A549 (cell line): ENCODE measurements at regions not wholly inside any gene's neighbourhood (a gene's known extent, or its start where the extent isn't known, plus 50 kb on each side); places are given as distances from the start of the nearest gene placed in this dataset.
A peak's percentile ranks its signal among the peaks of the same experiment; 100 is the strongest.

ENCODE experiments used
- ATAC-seq, 2 experiments: fragments of 200-7000 bp in 1 of 2; fragments of >200 bp in 1 of 2; cut with Nextera tagmentation in 1 of 2; cut with Tn5 transposase in 1 of 2; 3 replicates each; pipeline versions ENCODE4 v1.8.0 to v1.9.1; 2018 to 2020; ENCODE audit warnings: mild to moderate bottlenecking in 1 of 2, moderate library complexity in 1 of 2
- CTCF ChIA-PET: fragments of 300-600 bp; sonication (Branson Sonifier 250); formaldehyde crosslinking; extraction: SDS; loops from one replicate; lab custom pipeline; 2021; ENCODE audit warnings: antibody characterized with exemption, inconsistent platforms; lab: Yijun Ruan, JAX
- POLR2A ChIA-PET: fragments of 350-600 bp; formaldehyde crosslinking; extraction: SDS; loops from one replicate; lab custom pipeline; 2021; ENCODE audit warnings: antibody characterized with exemption, inconsistent platforms; lab: Yijun Ruan, JAX
- DNase-seq, 2 experiments: peaks; one replicate each; pipeline versions ENCODE4 v3.0.0 to v3.0.0-alpha.2; 2011 to 2016; ENCODE audit warnings: low read depth in 1 of 2, low spot score in 1 of 2
- FAIRE-seq: peaks from 2 replicates; lab custom pipeline; 2011; peaks lifted over from hg19 to GRCh38; lab: Jason Lieb, UNC
- H3K27ac ChIP-seq, 2 experiments: fragments of >200 bp; sonication (Bioruptor Twin); formaldehyde crosslinking; 3 replicates each; pipeline ENCODE4 v1.5.1; 2016 to 2017
- H3K4me1 ChIP-seq: fragments of >200 bp; sonication (Bioruptor Twin); formaldehyde crosslinking; 3 replicates; pipeline ENCODE4 v1.6.1; 2016
- H3K4me2 ChIP-seq: fragments of >200 bp; sonication (Bioruptor Twin); formaldehyde crosslinking; 3 replicates; pipeline ENCODE4 v1.6.1; 2016
- H3K4me3 ChIP-seq: fragments of >200 bp; sonication (Bioruptor Twin); formaldehyde crosslinking; 3 replicates; pipeline ENCODE4 v1.5.1; 2016
- H3K9me3 ChIP-seq: fragments of >200 bp; sonication (Bioruptor Twin); formaldehyde crosslinking; 3 replicates; pipeline ENCODE4 v1.6.1; 2016
- CBX8 ChIP-seq: fragments of 200-600 bp; sonication (generic); IDR thresholded peaks from 2 replicates; pipeline ENCODE4 v1.6.1; 2016
- ESRRA ChIP-seq: fragments of 150-350 bp; IDR thresholded peaks from 2 replicates; pipeline ENCODE4 v1.6.1; 2014; ENCODE audit warnings: mild to moderate bottlenecking, low read length, borderline replicate concordance
- GATA3 ChIP-seq: IDR thresholded peaks from 2 replicates; pipeline ENCODE4 v1.6.1; 2012; ENCODE audit warnings: borderline replicate concordance
- HEYL ChIP-seq: fragments of 250-450 bp; sonication (Bioruptor Pico); IDR thresholded peaks from 2 replicates; pipeline ENCODE4 v1.8.0; 2021; ENCODE audit warnings: mild to moderate bottlenecking, moderate library complexity
- HOXA7 ChIP-seq: fragments of 250-450 bp; sonication (Bioruptor Pico); IDR thresholded peaks from 2 replicates; pipeline ENCODE4 v1.5.0; 2020; ENCODE audit warnings: mild to moderate bottlenecking, moderate library complexity
- HOXB13 ChIP-seq: fragments of 250-450 bp; sonication (Bioruptor Pico); IDR thresholded peaks from 2 replicates; pipeline ENCODE4 v1.5.0; 2020; ENCODE audit warnings: low read depth, mild to moderate bottlenecking, moderate library complexity
- JUNB ChIP-seq: fragments of >200 bp; sonication (Bioruptor Twin); formaldehyde crosslinking; IDR thresholded peaks from 2 replicates; pipeline ENCODE4 v1.6.1; 2016
- MAFK ChIP-seq: fragments of 450-650 bp; IDR thresholded peaks from 2 replicates; pipeline ENCODE4 v1.6.1; 2014; ENCODE audit not compliant: partially characterized antibody
- NFE2L2 ChIP-seq: fragments of 150-350 bp; conservative IDR thresholded peaks from 2 replicates; pipeline ENCODE4 v1.6.1; 2014; ENCODE audit warnings: low read length
- PHF8 ChIP-seq: fragments of 200-600 bp; sonication (generic); IDR thresholded peaks from 2 replicates; pipeline ENCODE4 v1.6.1; 2016; ENCODE audit warnings: low read depth, mild to moderate bottlenecking, antibody characterized with exemption, moderate library complexity, borderline replicate concordance
- POLR2A ChIP-seq: IDR thresholded peaks from 2 replicates; pipeline ENCODE4 v1.6.1; 2012; ENCODE audit warnings: mild to moderate bottlenecking, low read length
- POLR2AphosphoS2 ChIP-seq: conservative IDR thresholded peaks from 2 replicates; pipeline ENCODE4 v1.6.1; 2012; ENCODE audit warnings: low read length, improper control_type of control experiment, inconsistent platforms
- RAD21 ChIP-seq, 2 experiments: fragments of >200 bp in 1 of 2; sonication (Bioruptor Twin) in 1 of 2; formaldehyde crosslinking in 1 of 2; IDR thresholded peaks in 1 of 2; conservative IDR thresholded peaks in 1 of 2; 2 replicates in 1 of 2; 3 replicates in 1 of 2; pipeline ENCODE4 v1.6.1; 2012 to 2018; ENCODE audit warnings: inconsistent platforms in 1 of 2
- RARB ChIP-seq: fragments of 250-450 bp; sonication (Bioruptor Pico); IDR thresholded peaks from 2 replicates; pipeline ENCODE4 v1.8.0; 2021; ENCODE audit warnings: mild to moderate bottlenecking, moderate library complexity
- RCOR1 ChIP-seq: fragments of 150-350 bp; IDR thresholded peaks from 2 replicates; pipeline ENCODE4 v1.6.1; 2014; ENCODE audit warnings: antibody characterized with exemption, low read length, low read depth
- RNF2 ChIP-seq: fragments of 200-600 bp; sonication (generic); IDR thresholded peaks from 2 replicates; pipeline ENCODE4 v1.6.1; 2016; ENCODE audit warnings: low read depth, mild to moderate bottlenecking, antibody characterized with exemption, moderate library complexity, borderline replicate concordance
- SMC3 ChIP-seq: fragments of >200 bp; sonication (Bioruptor Twin); formaldehyde crosslinking; IDR thresholded peaks from 3 replicates; pipeline ENCODE4 v1.6.1; 2018; ENCODE audit warnings: inconsistent platforms
- WGBS: methylation state at CpG from one replicate; pipeline ENCODE4 v1.1.6; 2017; ENCODE audit errors: missing lambda C conversion rate; 5-methylcytosine and 5-hydroxymethylcytosine counted together
- TF ChIP-seq, protein P1 (sequence below): IDR thresholded peaks from 2 replicates; pipeline ENCODE4 v1.6.1; 2012

DNA sequence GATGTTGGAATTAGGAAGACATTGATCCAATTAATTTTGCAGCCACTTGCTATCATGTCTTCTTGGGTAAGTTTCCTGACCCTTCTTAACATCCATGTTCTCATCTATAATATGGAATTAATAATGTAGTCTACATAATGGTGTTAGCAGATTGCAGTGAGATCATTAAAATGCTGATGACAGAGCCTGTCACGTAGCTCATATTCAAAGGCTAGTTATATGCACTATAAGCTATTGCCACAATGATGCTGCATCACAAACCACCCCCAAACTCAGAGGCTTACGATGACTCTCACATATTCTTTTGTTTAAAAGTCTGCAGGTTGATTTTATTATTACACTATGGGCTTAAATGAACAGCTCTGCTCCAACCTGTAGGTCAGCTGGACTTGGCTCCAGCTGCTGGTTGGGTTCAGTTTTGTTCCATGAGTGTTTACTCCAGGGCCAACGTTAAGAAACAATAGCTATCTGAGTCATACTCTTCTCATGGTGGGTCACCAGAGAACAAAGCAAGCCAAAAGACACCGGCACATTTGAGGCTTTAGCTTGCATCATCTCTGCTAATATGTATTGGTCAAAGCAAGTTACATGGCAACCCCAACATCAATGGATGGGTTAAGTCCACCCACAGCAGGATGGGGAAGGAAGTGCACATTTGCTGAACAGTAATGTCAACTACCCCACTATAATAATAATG is 250.0 kb upstream of the SLCO3A1 start:
- TF ChIP-seq NFE2L2 (no peak), RARB (CRISPR knock-in tag) (no peak), PHF8 (no peak)
- CTCF ChIA-PET: interaction anchor here (0.6 to 1.4 kb wide), 4 partner anchors 9 to 101 kb away, joined by 3 to 4 read pairs (median 3); no protein-coding TSS in a partner anchor
- Histone ChIP-seq H3K4me1 (no peaks in the 10 kb centered on the region), H3K4me2 (no peak overlapping the region), H3K4me3 (no peak overlapping the region), H3K9me3 (no peaks in the 10 kb centered on the region), H3K27ac (no peak overlapping the region)
- FAIRE-seq (peak; percentile 13), DNase-seq (peak in 1 of 2 experiments; percentile 12), ATAC-seq (no peak)
- POLR2A ChIA-PET: no interaction called here
- WGBS: 3% methylated on average over 4 of the region's 4 CpGs

DNA sequence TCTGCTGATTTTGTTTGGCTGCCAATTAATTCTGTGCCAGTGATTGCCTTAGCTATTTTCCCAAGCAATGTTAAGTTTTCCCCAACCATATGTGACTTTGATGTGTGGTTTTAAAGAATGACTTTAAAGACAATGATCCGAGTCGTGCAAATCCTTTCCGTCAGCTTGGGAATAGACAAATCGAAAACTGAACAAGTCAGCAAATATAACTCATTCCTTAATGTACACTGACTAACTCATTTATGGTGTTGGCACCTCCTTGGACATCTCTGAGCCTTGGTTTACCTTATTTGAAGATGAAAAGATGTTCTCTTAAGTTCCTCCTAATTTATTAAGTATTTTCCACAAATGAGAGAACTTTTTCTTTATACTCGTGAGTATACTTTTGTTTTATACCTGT is 249.4 kb upstream of the SLCO3A1 start:
- TF ChIP-seq HOXB13 (CRISPR knock-in tag) (no peak), MAFK (peak; percentile 65), SMC3 (no peak), CBX8 (no peak)
- FAIRE-seq: peak; percentile 74
- WGBS: 47% methylated on average over 5 of the region's 5 CpGs
- ChIA-PET POLR2A (no interaction called here), CTCF (interaction anchor here (0.6 kb wide), 1 partner anchor 101 kb away, joined by 3 read pairs; no protein-coding TSS in a partner anchor)
- no peak for ATAC-seq
- H3K4me3 ChIP-seq: no peak overlapping the region
- no peaks in the 10 kb centered on the region for H3K4me1 ChIP-seq
- no peak overlapping the region for H3K27ac ChIP-seq
- H3K4me2 ChIP-seq: no peak overlapping the region
- no peaks in the 10 kb centered on the region for H3K9me3 ChIP-seq
- no peak for DNase-seq

DNA sequence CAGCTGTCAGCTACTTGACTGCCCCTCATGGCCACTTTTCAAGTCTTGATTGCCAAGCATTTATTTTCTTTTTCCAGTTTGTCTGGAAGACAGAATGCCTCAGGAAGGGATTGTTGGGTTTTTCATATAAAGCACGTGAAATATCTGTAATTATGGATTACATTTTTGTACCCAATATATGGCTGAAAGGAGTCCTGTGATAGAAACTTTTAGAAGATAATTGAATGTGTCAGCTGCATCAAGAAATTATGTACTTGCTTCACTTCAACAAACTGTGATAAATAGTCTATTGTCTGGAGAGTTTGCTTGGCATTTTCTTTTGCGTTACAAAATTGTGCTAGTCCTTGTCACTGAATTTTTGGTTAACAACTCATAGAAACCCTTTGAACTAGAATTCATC is 247.9 kb upstream of the SLCO3A1 start:
- FAIRE-seq: no peak
- Histone ChIP-seq H3K4me1 (no peaks in the 10 kb centered on the region), H3K4me2 (no peak overlapping the region), H3K4me3 (no peak overlapping the region)
- TF ChIP-seq POLR2AphosphoS2 (no peak), ESRRA (no peak), HEYL (CRISPR knock-in tag) (no peak), NFE2L2 (no peak), HOXA7 (CRISPR knock-in tag) (no peak), JUNB (no peak), PHF8 (no peak), SMC3 (no peak), RCOR1 (no peak), RAD21 (conservative IDR thresholded peaks at IDR 0.05 in 1 of 2, IDR thresholded peaks at IDR 0.05 in 1 of 2) (no peak), POLR2A (no peak)
- TF ChIP-seq, protein P1, sequence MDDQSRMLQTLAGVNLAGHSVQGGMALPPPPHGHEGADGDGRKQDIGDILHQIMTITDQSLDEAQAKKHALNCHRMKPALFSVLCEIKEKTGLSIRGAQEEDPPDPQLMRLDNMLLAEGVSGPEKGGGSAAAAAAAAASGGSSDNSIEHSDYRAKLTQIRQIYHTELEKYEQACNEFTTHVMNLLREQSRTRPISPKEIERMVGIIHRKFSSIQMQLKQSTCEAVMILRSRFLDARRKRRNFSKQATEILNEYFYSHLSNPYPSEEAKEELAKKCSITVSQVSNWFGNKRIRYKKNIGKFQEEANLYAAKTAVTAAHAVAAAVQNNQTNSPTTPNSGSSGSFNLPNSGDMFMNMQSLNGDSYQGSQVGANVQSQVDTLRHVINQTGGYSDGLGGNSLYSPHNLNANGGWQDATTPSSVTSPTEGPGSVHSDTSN: no peak
- TF ChIP-seq, all 56 proteins: peak for 0
- ChIA-PET POLR2A (no interaction called here), CTCF (no interaction called here)
- 19% methylated on average over 2 of the region's 2 CpGs for WGBS
- H3K9me3 ChIP-seq: no peaks in the 10 kb centered on the region
- DNase-seq: no peak
- H3K27ac ChIP-seq: no peak overlapping the region
- no peak for ATAC-seq

DNA sequence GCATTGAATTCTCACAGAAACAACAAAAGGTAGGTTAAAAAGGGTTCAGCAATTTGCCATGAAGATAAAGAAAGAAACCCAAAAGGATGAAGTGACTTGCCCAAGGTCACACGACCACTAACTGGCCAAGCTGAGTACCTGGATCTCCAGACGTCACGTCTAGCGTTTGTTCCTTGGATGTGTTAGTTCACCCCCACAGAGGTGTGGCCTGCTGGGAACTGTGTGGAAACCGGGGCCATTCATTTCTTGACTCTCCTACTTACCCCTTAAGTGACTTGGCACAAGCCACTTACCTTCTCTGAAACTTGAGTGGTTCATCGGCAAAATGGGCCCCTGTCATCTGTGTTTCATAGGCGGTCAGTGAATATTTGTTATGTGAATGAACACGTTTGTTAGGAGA is 244.3 kb upstream of the SLCO3A1 start:
- ATAC-seq: no peak
- no peak for FAIRE-seq
- CTCF ChIA-PET: interaction anchor here (1.2 kb wide), 1 partner anchor 12 kb away, joined by 3 read pairs; no protein-coding TSS in a partner anchor

More for the DNA sequence above, 244.3 kb upstream of the SLCO3A1 start:
- H3K9me3 ChIP-seq: no peaks in the 10 kb centered on the region
- no peak overlapping the region for H3K4me2 ChIP-seq
- no peak overlapping the region for H3K27ac ChIP-seq
- POLR2A ChIA-PET: no interaction called here
- TF ChIP-seq RNF2 (no peak), MAFK (no peak), HOXA7 (CRISPR knock-in tag) (no peak), PHF8 (no peak), GATA3 (no peak)
- no peak for DNase-seq
- H3K4me1 ChIP-seq: no peaks in the 10 kb centered on the region
- H3K4me3 ChIP-seq: no peak overlapping the region
- WGBS: 52% methylated on average over 8 of the region's 8 CpGs
